PC-3 (cell line): ENCODE measurements at regions not wholly inside any gene's neighbourhood (a gene's known extent, or its start where the extent isn't known, plus 50 kb on each side); places are given as distances from the start of the nearest gene placed in this dataset.

Experiments used
- CTCF ChIP-seq: fragments of 300-600 bp; sonication (generic); conservative IDR thresholded peaks from 2 replicates; pipeline ENCODE4 v1.5.1; 2017; ENCODE audit warnings: antibody characterized with exemption, low read depth, mild to moderate bottlenecking, low read length
- EZH2 ChIP-seq: fragments of 300-600 bp; sonication (generic); IDR thresholded peaks from one replicate; pipeline ENCODE4 v1.6.1; 2017; ENCODE audit warnings: antibody characterized with exemption, mild to moderate bottlenecking, low read length; ENCODE audit not compliant: unreplicated experiment
- EZH2phosphoT487 ChIP-seq: fragments of 300-600 bp; sonication (generic); IDR thresholded peaks from 2 replicates; pipeline ENCODE4 v1.6.1; 2018; ENCODE audit warnings: mild to moderate bottlenecking, antibody characterized with exemption, low read length, borderline replicate concordance

GRCh38 chr18:75124551-75124950, 84.4 kb downstream of the PTGR3 start:
- TF ChIP-seq CTCF, result no peak
- TF ChIP-seq EZH2phosphoT487, result no peak
- no peak for TF ChIP-seq EZH2
